Heart left ventricle (tissue), 16 donors: ENCODE measurements at regions not wholly inside any gene's neighbourhood (a gene's known extent, or its start where the extent isn't known, plus 50 kb on each side); places are given as distances from the start of the nearest gene placed in this dataset.

Source experiments
- ATAC-seq, 4 donors: fragments of 200-7000 bp; cut with Tn5 transposase; one replicate each; pipeline ENCODE4 v1.9.1; 2020 to 2022; ENCODE audit warnings: moderate library complexity in 4 of 4, mild to moderate bottlenecking in 3 of 4, moderate number of reproducible peaks in 1 of 4
- DNase-seq, 5 donors: peaks; one replicate each; pipeline ENCODE4 v3.0.0-alpha.2; 2020
- H3K27ac ChIP-seq, 12 donors: fragments of 200-600 bp; sonication (generic) in 4 of 12; one replicate each; pipeline versions ENCODE4 v1.5.0 to v1.8.0; 2016 to 2022; ENCODE audit warnings: mild to moderate bottlenecking in 2 of 12
- H3K27me3 ChIP-seq, 9 donors: fragments of 200-600 bp; sonication (generic) in 2 of 9; one replicate each; pipeline versions ENCODE4 v1.5.1 to v1.8.0; 2016 to 2022; ENCODE audit warnings: mild to moderate bottlenecking in 3 of 9
- H3K36me3 ChIP-seq, 9 donors: fragments of 200-600 bp; sonication (generic) in 2 of 9; one replicate each; pipeline versions ENCODE4 v1.5.0 to v1.8.0; 2018 to 2022; ENCODE audit warnings: mild to moderate bottlenecking in 2 of 9
- H3K4me1 ChIP-seq, 12 donors: fragments of 200-600 bp; sonication (generic) in 4 of 12; one replicate each; pipeline versions ENCODE4 v1.5.0 to v1.8.0; 2016 to 2022; ENCODE audit warnings: mild to moderate bottlenecking in 3 of 12
- H3K4me3 ChIP-seq, 12 donors: fragments of 200-600 bp; sonication (generic) in 4 of 12; one replicate each; pipeline versions ENCODE4 v1.5.0 to v1.8.0; 2017 to 2022; ENCODE audit warnings: mild to moderate bottlenecking in 9 of 12, moderate library complexity in 4 of 12
- H3K9me3 ChIP-seq, 12 donors: fragments of 200-600 bp; sonication (generic) in 4 of 12; one replicate each; pipeline versions ENCODE4 v1.5.0 to v1.8.0; 2016 to 2022; ENCODE audit warnings: mild to moderate bottlenecking in 1 of 12
- POLR2A ChIP-seq, 2 donors: fragments of 450-650 bp; IDR thresholded peaks; one replicate each; pipeline ENCODE4 v1.6.1; 2017; ENCODE audit warnings: antibody characterized with exemption in 2 of 2, mild to moderate bottlenecking in 2 of 2, moderate library complexity in 2 of 2
- WGBS, 4 donors: extraction: QIAGEN DNeasy Blood & Tissue Kit in 2 of 4; methylation state at CpG; one replicate each; pipeline versions ENCODE4 v1.1.5 to v1.1.7; 2013 to 2018; 5-methylcytosine and 5-hydroxymethylcytosine counted together
- intact Hi-C, 10 donors: fragments of 100-400 bp; cut with DNase I; formaldehyde crosslinking; loops; one replicate each; pipeline versions ENCODE4 v1.11.1 to v1.14.2; 2022
- TF ChIP-seq, protein P1 (sequence below), 12 donors: fragments of 200-600 bp; sonication (generic) in 4 of 12; IDR thresholded peaks; one replicate each; pipeline versions ENCODE4 v1.5.0 to v1.8.0; 2018 to 2022; ENCODE audit warnings: antibody characterized with exemption in 12 of 12, mild to moderate bottlenecking in 5 of 12
- donor health status: ischemic (EF 13 %, LVEDD 7.1; RV severe dilation, severe dysfunction).
- donor health status: healthy with polysubstance abuse.
- donor health status: DM: no; HTN: yes; CAD: no.
- donor health status: DM: no; HTN: no; CAD: no.
- donor health status: ischemic (EF 25% LVEDD 6.9; RV normal size, moderate dysfunction).
- donor health status: ischemic (EF 25% LVEDD 5.7; RV mildly dilated, moderate dysfunction).
- donor health status: healthy.
- donor health status: DM: yes; HTN: yes; CAD: no.
- donor health status: ischemic (EF 35%, LVEDD 5.7; RV mildly dilated, moderate dysfunction).
- donor health status: nonischemic (EF 11% LVEDD 7.7; RV severe dilation, severe dysfunction).
- donor health status: DM: yes; HTN: yes; CAD: no.
- donor health status: PGD.
- donor health status: ischemic (EF 29% LVEDD 5.4; RV normal size, mild dysfunction).
- donor health status: nonischemic (EF 23%, LVEDD 6.1; RV moderate dilation, normal function).

DNA sequence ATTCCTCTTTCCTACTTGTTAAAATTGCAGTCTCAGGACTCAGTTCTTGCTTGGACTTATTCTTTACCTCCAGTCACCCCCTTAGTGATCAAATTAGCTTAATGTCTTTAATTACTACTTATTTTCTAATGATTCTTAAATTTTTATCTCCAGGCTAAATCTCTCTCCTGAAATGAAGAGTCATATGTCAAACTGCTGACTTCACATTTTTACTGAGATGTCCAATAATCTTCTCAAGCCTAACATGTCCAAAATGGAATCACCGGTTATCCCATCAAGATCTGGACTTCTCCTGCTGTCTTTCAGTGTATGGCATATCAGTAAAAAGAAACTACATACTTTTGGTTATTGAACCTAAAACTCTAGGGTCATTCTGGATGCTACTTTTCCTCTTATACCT is 332.3 kb upstream of the HTR2C start:
- H3K36me3 ChIP-seq: no peaks in the 10 kb centered on the region
- H3K4me3 ChIP-seq: no peak overlapping the region
- 89 to 94% (median 92%) methylated on average over 1 of the region's 1 CpG for WGBS, 4 donors
- no peaks in the 10 kb centered on the region for H3K4me1 ChIP-seq
- intact Hi-C loops: no loop called here
- ATAC-seq (no peak), DNase-seq (no peak)
- H3K9me3 ChIP-seq: no peaks in the 10 kb centered on the region
- no peak overlapping the region for H3K27ac ChIP-seq
- TF ChIP-seq, protein P1, sequence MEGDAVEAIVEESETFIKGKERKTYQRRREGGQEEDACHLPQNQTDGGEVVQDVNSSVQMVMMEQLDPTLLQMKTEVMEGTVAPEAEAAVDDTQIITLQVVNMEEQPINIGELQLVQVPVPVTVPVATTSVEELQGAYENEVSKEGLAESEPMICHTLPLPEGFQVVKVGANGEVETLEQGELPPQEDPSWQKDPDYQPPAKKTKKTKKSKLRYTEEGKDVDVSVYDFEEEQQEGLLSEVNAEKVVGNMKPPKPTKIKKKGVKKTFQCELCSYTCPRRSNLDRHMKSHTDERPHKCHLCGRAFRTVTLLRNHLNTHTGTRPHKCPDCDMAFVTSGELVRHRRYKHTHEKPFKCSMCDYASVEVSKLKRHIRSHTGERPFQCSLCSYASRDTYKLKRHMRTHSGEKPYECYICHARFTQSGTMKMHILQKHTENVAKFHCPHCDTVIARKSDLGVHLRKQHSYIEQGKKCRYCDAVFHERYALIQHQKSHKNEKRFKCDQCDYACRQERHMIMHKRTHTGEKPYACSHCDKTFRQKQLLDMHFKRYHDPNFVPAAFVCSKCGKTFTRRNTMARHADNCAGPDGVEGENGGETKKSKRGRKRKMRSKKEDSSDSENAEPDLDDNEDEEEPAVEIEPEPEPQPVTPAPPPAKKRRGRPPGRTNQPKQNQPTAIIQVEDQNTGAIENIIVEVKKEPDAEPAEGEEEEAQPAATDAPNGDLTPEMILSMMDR (IDR thresholded peaks at IDR 0.05): no peak
- TF ChIP-seq POLR2A (IDR thresholded peaks at IDR 0.05): no peak
- H3K27me3 ChIP-seq: peaks cover 0 to 10% (median 0%) of the 10 kb centered on the region in 9 donors

DNA sequence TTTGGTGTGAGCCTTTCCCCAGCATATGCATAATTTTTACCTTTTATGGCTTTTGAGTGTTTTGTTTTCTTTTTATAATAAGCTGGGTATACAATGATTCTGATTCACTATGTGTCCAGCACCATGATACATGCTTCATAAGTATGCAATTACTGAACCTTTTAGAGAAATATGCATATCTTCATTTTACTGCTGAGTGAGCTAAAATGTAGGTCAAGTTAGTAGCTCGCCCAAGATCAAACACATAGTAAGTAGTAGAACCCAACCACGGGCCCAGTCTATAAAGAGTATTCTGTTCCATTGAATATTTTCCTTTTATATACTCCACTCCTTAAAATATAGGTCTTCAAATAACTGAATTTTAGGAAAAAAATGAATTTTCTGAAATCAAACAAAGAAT is 362.4 kb upstream of the HTR2C start:
- TF ChIP-seq POLR2A (IDR thresholded peaks at IDR 0.05): no peak
- TF ChIP-seq, protein P1 (IDR thresholded peaks at IDR 0.05): no peak
- no peaks in the 10 kb centered on the region for H3K4me1 ChIP-seq
- H3K9me3 ChIP-seq: no peaks in the 10 kb centered on the region
- H3K36me3 ChIP-seq: no peaks in the 10 kb centered on the region
- no peak overlapping the region for H3K27ac ChIP-seq
- DNase-seq: no peak
- WGBS, 4 donors: 62 to 89% (median 83%) methylated on average over 2 of the region's 2 CpGs
- intact Hi-C loops: no loop called here
- no peak for ATAC-seq
- H3K27me3 ChIP-seq: peaks cover 0 to 20% (median 0%) of the 10 kb centered on the region in 9 donors
- H3K4me3 ChIP-seq: no peak overlapping the region

DNA sequence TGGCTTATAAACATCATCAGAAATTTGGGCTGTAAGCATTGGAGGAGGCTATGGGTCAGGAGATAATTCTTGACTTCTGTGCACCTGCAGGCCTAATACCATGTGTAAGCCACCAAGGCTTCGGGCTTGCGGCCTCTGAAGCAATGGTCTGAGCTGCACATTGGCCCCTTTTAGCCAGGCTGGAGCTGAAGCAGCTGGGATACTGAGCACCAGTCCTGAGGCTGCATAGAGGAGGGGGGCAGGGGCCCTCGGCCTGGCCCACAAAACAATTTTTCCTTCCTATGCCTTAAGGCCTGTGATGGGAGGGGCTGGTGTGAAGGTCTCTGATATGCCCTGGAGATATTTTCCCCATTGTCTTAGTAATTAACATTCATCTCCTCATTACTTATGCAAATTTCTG is 373.0 kb upstream of the HTR2C start:
- WGBS, 4 donors: 82 to 96% (median 89%) methylated on average over 3 of the region's 3 CpGs
- intact Hi-C loops: no loop called here
- Histone ChIP-seq H3K4me3 (no peak overlapping the region), H3K4me1 (no peaks in the 10 kb centered on the region), H3K27ac (no peak overlapping the region), H3K9me3 (no peaks in the 10 kb centered on the region), H3K27me3 (peaks cover 0 to 6% (median 0%) of the 10 kb centered on the region in 9 donors), H3K36me3 (no peaks in the 10 kb centered on the region)
- ATAC-seq: no peak
- TF ChIP-seq POLR2A (IDR thresholded peaks at IDR 0.05): no peak
- TF ChIP-seq, protein P1 (IDR thresholded peaks at IDR 0.05): no peak
- no peak for DNase-seq

DNA sequence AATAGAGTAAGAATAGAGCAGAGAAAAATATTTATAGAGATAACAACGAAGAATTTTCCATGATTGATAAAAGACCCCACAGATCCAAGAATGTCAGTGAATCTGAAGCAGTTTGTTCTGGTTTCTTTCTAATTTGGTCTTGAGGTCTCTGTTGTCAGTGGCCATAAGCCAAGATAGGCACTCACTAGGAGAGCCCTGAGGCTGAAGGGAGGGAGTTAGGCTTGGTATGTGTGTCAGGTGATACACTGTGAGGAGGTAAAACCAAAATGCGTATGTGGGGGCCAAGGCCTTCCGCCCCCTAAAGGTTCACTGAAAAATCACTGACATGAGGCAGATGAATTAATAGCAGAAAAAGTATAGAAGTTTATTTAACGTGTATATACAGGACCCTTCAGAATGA is 382.3 kb upstream of the HTR2C start:
- H3K27ac ChIP-seq: no peak overlapping the region
- no peaks in the 10 kb centered on the region for H3K9me3 ChIP-seq
- DNase-seq (no peak), ATAC-seq (no peak)
- H3K4me3 ChIP-seq: no peak overlapping the region
- TF ChIP-seq, protein P1 (IDR thresholded peaks at IDR 0.05): no peak
- no peak for TF ChIP-seq POLR2A (IDR thresholded peaks at IDR 0.05)
- no peaks in the 10 kb centered on the region for H3K4me1 ChIP-seq
- intact Hi-C loops: no loop called here
- WGBS, 4 donors: 56 to 64% (median 62%) methylated on average over 4 of the region's 4 CpGs
- H3K36me3 ChIP-seq: no peaks in the 10 kb centered on the region
- peaks cover 0 to 9% (median 0%) of the 10 kb centered on the region in 9 donors for H3K27me3 ChIP-seq
